ENCODE measurements at regions not wholly inside any gene's neighbourhood (a gene's known extent, or its start where the extent isn't known, plus 50 kb on each side); places are given as distances from the start of the nearest gene placed in this dataset.

DNA sequence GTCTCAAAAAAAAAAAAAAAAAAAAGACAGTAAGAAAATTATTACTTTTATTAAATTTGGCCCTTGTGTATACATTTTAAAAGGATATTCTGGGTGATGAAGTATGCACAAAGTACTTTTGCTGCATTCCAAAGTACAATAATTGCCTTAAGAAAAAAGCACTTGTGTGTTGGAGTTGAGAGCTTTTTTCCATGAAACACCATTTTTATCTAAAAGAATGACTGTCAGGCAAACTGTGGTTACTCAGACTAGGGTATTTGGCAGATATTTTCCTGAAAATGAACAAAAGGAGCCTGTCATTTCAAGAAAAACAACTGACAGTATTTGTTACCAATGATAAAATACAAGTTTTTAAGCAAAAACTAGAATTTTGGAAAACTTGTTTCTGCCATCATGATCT, 84.3 kb upstream of the PTPN3 start:
- Histone ChIP-seq H3K4me1 (no peaks in the 10 kb centered on the region), H3K4me3 (no peak overlapping the region), H3K9me3 (no peaks in the 10 kb centered on the region), H3K27me3 (no peaks in the 10 kb centered on the region), H3K36me3 (no peaks in the 10 kb centered on the region), H3K27ac (no peak overlapping the region)
- TF ChIP-seq POLR2A (IDR thresholded peaks at IDR 0.05) (no peak), EP300 (IDR thresholded peaks at IDR 0.05) (no peak), POLR2AphosphoS5 (IDR thresholded peaks at IDR 0.05) (no peak)
- TF ChIP-seq, protein P1, sequence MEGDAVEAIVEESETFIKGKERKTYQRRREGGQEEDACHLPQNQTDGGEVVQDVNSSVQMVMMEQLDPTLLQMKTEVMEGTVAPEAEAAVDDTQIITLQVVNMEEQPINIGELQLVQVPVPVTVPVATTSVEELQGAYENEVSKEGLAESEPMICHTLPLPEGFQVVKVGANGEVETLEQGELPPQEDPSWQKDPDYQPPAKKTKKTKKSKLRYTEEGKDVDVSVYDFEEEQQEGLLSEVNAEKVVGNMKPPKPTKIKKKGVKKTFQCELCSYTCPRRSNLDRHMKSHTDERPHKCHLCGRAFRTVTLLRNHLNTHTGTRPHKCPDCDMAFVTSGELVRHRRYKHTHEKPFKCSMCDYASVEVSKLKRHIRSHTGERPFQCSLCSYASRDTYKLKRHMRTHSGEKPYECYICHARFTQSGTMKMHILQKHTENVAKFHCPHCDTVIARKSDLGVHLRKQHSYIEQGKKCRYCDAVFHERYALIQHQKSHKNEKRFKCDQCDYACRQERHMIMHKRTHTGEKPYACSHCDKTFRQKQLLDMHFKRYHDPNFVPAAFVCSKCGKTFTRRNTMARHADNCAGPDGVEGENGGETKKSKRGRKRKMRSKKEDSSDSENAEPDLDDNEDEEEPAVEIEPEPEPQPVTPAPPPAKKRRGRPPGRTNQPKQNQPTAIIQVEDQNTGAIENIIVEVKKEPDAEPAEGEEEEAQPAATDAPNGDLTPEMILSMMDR (IDR thresholded peaks at IDR 0.05): no peak
- DNase-seq (no peak), ATAC-seq (ENCODE audit: low FRiP score in 2 of 2) (no peak)

DNA sequence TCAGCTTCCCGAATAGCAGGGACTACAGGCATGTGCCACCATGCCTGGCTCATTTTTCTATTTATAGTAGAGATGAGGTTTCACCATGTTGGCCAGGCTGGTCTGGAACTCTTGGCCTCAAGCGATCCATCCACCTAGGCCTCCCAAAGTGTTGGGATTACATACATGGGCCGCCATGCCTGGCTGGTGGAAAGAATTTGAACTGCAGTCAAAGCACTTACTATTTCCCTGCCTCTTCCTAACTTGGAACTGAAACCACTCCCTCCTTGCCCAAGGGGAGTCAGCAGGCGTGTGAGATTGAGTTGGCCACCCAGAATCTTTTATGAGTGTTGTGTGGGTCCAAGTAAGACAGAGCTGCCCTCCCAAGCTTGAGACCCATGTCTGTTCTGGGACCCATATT, 86.1 kb upstream of the PTPN3 start:
- ATAC-seq (ENCODE audit: low FRiP score in 2 of 2) (no peak), DNase-seq (no peak)
- Histone ChIP-seq H3K4me3 (no peak overlapping the region), H3K36me3 (no peaks in the 10 kb centered on the region), H3K27ac (no peak overlapping the region), H3K9me3 (no peaks in the 10 kb centered on the region), H3K4me1 (no peaks in the 10 kb centered on the region), H3K27me3 (no peaks in the 10 kb centered on the region)
- whole genome bisulfite sequencing, 2 donors: 81 to 83% methylated on average over 4 of the region's 4 CpGs
- TF ChIP-seq EP300 (IDR thresholded peaks at IDR 0.05) (no peak), POLR2AphosphoS5 (IDR thresholded peaks at IDR 0.05) (no peak), POLR2A (IDR thresholded peaks at IDR 0.05) (no peak)
- TF ChIP-seq, protein P1 (IDR thresholded peaks at IDR 0.05): no peak

DNA sequence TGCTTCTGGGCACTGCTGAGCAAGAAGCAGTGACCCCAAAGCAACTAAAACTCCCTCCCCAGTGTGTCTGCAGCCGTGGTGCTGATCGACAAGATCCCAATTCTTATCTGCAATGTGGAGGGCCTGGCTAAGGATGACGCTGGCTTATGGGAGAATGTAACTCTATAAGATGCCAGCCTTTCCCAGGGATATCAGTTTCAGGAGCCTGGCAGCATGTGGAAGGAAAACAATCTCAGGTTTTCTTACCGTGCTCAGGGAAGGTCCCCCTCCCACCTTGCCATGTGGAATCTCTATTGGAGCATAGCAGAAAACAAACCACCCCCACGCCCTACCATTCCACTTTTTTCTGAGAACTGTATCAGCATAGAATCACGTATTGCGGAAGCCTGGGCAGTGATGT, 87.7 kb upstream of the PTPN3 start:
- WGBS, 2 donors: 63 to 83% methylated on average over 6 to 7 of the region's 7 CpGs
- H3K4me1 ChIP-seq: peaks cover 0 to 2% (median 0%) of the 10 kb centered on the region in 4 donors

DNA sequence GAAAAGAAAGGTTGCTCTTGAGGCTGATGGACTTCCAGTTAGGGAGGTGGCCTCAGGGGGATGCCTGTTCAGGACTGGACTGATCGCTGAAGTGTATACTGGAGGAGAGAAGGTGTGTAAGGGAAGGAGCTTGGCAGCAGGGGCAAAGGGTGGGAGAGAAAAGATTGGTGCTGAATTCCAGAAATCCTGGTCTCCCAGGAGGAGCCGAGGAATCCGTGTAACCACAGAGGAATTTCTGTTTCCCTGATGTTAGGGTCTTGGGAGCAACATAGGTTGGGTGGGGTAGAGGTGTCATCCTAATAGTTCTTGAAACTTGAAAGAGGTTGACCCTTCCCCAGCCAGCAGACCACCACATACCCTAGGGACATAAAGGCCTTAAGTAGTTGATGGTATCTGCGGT, 88.9 kb upstream of the PTPN3 start:
- 89 to 91% methylated on average over 4 of the region's 4 CpGs for WGBS, 2 donors

More for the DNA sequence above, 87.7 kb upstream of the PTPN3 start:
- H3K27ac ChIP-seq: no peak overlapping the region
- no peak for DNase-seq
- TF ChIP-seq POLR2A (IDR thresholded peaks at IDR 0.05) (no peak), EP300 (IDR thresholded peaks at IDR 0.05) (no peak), POLR2AphosphoS5 (IDR thresholded peaks at IDR 0.05) (no peak)
- TF ChIP-seq, protein P1 (IDR thresholded peaks at IDR 0.05): no peak
- no peak overlapping the region for H3K4me3 ChIP-seq
- no peak for ATAC-seq (ENCODE audit: low FRiP score in 2 of 2)
- H3K9me3 ChIP-seq: no peaks in the 10 kb centered on the region
- no peaks in the 10 kb centered on the region for H3K27me3 ChIP-seq
- no peaks in the 10 kb centered on the region for H3K36me3 ChIP-seq

DNA sequence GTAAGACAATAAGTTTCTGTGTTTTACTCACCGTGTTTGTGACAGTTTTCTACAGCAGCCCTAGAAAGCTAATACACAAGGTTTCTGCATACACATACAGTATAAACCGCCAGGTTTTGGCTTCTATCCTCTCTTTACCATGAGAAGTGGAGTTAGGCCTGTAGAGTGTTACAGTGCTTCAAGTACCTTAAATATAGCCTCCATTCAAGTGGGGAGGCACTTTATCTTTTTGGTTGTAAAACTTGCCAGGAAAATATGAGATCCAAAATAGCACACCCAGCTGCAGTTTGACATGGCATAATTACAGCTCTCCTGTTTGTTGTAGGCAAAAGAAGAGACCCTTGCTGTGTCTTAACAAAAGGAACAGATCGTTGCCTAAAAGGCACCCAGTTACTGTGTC, 90.3 kb upstream of the PTPN3 start:
- Histone ChIP-seq H3K36me3 (no peaks in the 10 kb centered on the region), H3K27me3 (no peaks in the 10 kb centered on the region), H3K4me1 (peaks cover 0 to 6% (median 0%) of the 10 kb centered on the region in 4 donors), H3K9me3 (no peaks in the 10 kb centered on the region), H3K4me3 (no peak overlapping the region), H3K27ac (no peak overlapping the region)
- ATAC-seq (ENCODE audit: low FRiP score in 2 of 2) (no peak), DNase-seq (no peak)
- TF ChIP-seq POLR2A (IDR thresholded peaks at IDR 0.05): no peak
- no peak for TF ChIP-seq EP300 (IDR thresholded peaks at IDR 0.05)
- TF ChIP-seq, protein P1 (IDR thresholded peaks at IDR 0.05): no peak
- no peak for TF ChIP-seq POLR2AphosphoS5 (IDR thresholded peaks at IDR 0.05)
- 75 to 77% methylated on average over 3 of the region's 3 CpGs for WGBS, 2 donors

More for the DNA sequence above, 88.9 kb upstream of the PTPN3 start:
- Histone ChIP-seq H3K36me3 (no peaks in the 10 kb centered on the region), H3K9me3 (no peaks in the 10 kb centered on the region), H3K4me1 (peaks cover 0 to 6% (median 0%) of the 10 kb centered on the region in 4 donors), H3K27ac (no peak overlapping the region), H3K27me3 (no peaks in the 10 kb centered on the region), H3K4me3 (no peak overlapping the region)
- DNase-seq: no peak
- no peak for ATAC-seq (ENCODE audit: low FRiP score in 2 of 2)
- TF ChIP-seq POLR2AphosphoS5 (IDR thresholded peaks at IDR 0.05) (no peak), POLR2A (IDR thresholded peaks at IDR 0.05) (no peak), EP300 (IDR thresholded peaks at IDR 0.05) (no peak)
- TF ChIP-seq, protein P1 (IDR thresholded peaks at IDR 0.05): no peak
